Left ventricle myocardium inferior (tissue), 1 donor: ENCODE measurements at regions not wholly inside any gene's neighbourhood (a gene's known extent, or its start where the extent isn't known, plus 50 kb on each side); places are given as distances from the start of the nearest gene placed in this dataset.

Source experiments
- DNase-seq: peaks from one replicate; pipeline ENCODE4 v3.0.0-alpha.2; 2020
- H3K27ac ChIP-seq: fragments of 200-600 bp; replicated peaks from 2 replicates; pipeline ENCODE4 v1.8.0; 2021
- H3K27me3 ChIP-seq: fragments of 200-600 bp; 2 replicates; pipeline ENCODE4 v1.8.0; 2021; ENCODE audit warnings: low read depth
- H3K36me3 ChIP-seq: fragments of 200-600 bp; 2 replicates; pipeline ENCODE4 v1.8.0; 2021
- H3K4me1 ChIP-seq: fragments of 200-600 bp; 2 replicates; pipeline ENCODE4 v1.8.0; 2021
- H3K4me3 ChIP-seq: fragments of 200-600 bp; 2 replicates; pipeline ENCODE4 v1.8.0; 2021; ENCODE audit warnings: mild to moderate bottlenecking, moderate library complexity
- H3K9me3 ChIP-seq: fragments of 200-600 bp; replicated peaks from 2 replicates; pipeline ENCODE4 v1.8.0; 2021
- CTCF ChIP-seq: fragments of 200-600 bp; IDR thresholded peaks from 2 replicates; pipeline ENCODE4 v1.8.0; 2021; ENCODE audit warnings: antibody characterized with exemption, mild to moderate bottlenecking, borderline replicate concordance
- intact Hi-C: fragments of 100-400 bp; cut with micrococcal nuclease; formaldehyde crosslinking; loops from one replicate; pipeline ENCODE4 v1.11.0; 2022
- donor health status: DM: no; HTN: yes; CAD: no; lungs with severe emphysema.

- no peak overlapping the region for H3K4me3 ChIP-seq
- no peak for DNase-seq
- no peaks in the 10 kb centered on the region for H3K36me3 ChIP-seq
- H3K4me1 ChIP-seq: no peaks in the 10 kb centered on the region
- intact Hi-C loops: no loop called here
- no peaks in the 10 kb centered on the region for H3K27me3 ChIP-seq
- no peak overlapping the region for H3K27ac ChIP-seq
- peaks cover 18% of the 10 kb centered on the region for H3K9me3 ChIP-seq
- TF ChIP-seq CTCF: no peak
Observed at GRCh38 chr3:87461443-87461842, 185.1 kb upstream of the POU1F1 start.

DNA sequence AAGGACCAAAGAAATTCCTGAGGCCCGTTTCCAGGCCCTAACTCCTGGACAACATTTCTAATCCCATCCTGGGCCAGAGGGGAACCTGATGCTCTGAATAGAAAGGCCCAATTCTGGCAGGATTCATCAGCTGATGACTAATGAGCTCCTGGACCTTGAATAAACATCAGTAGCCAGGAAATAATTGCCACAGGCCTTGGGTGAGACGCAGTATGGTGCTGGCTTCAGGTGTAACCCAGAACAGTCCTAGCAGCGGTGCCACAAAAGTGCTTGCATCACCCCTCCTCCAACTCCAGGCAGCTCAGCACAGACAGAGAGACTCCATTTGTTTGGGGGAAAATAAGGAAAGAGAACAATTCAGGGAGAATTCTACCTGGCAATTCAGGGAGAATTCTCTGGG lies 184.7 kb upstream of the POU1F1 start:
- Histone ChIP-seq H3K4me3 (no peak overlapping the region), H3K9me3 (peaks cover 14% of the 10 kb centered on the region), H3K4me1 (no peaks in the 10 kb centered on the region), H3K27me3 (no peaks in the 10 kb centered on the region), H3K27ac (no peak overlapping the region), H3K36me3 (no peaks in the 10 kb centered on the region)
- intact Hi-C loops: no loop called here
- DNase-seq: no peak
- no peak for TF ChIP-seq CTCF

GRCh38 chr3:87448558-87448957 lies 172.2 kb upstream of the POU1F1 start:
- no peak for DNase-seq

GRCh38 chr3:87446849-87447387 lies 170.5 kb upstream of the POU1F1 start:
- TF ChIP-seq CTCF: no peak
- Histone ChIP-seq H3K27ac (no peak overlapping the region), H3K4me1 (no peaks in the 10 kb centered on the region), H3K27me3 (no peaks in the 10 kb centered on the region), H3K36me3 (no peaks in the 10 kb centered on the region), H3K4me3 (no peak overlapping the region), H3K9me3 (peaks cover 23% of the 10 kb centered on the region)
- no peak for DNase-seq
- intact Hi-C loops: no loop called here

More at GRCh38 chr3:87448558-87448957, 172.2 kb upstream of the POU1F1 start:
- no peak for TF ChIP-seq CTCF
- Histone ChIP-seq H3K27me3 (no peaks in the 10 kb centered on the region), H3K36me3 (no peaks in the 10 kb centered on the region), H3K9me3 (peaks cover 23% of the 10 kb centered on the region), H3K27ac (no peak overlapping the region), H3K4me1 (no peaks in the 10 kb centered on the region), H3K4me3 (no peak overlapping the region)
- intact Hi-C loops: no loop called here

DNA sequence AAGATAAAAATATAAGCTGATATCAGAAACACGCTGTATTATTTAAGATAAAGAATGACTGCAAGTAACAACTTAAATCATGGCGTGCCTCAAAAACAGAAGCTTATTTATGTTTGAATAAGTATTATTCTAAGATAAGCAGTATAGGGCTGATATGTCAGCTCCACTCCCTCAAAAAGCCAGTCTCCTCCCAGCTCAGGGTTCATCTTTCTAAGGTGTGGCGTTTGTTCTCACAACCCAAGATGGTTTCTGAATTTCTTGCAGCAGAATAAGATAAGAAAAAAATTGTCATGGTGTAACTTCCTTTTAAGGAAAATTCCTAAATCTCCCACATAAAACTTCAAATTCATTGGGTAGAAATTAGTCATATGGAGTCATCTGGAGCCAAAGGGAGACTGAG lies 166.1 kb upstream of the POU1F1 start:
- Histone ChIP-seq H3K27ac (no peak overlapping the region), H3K9me3 (peaks cover 16% of the 10 kb centered on the region), H3K4me3 (no peak overlapping the region), H3K4me1 (no peaks in the 10 kb centered on the region), H3K27me3 (no peaks in the 10 kb centered on the region), H3K36me3 (no peaks in the 10 kb centered on the region)
- intact Hi-C loops: no loop called here
- DNase-seq: no peak
- no peak for TF ChIP-seq CTCF
